Astrocyte of the cerebellum (primary cell): ENCODE measurements at regions not wholly inside any gene's neighbourhood (a gene's known extent, or its start where the extent isn't known, plus 50 kb on each side); places are given as distances from the start of the nearest gene placed in this dataset.

Source experiments
- DNase-seq: peaks from one replicate; pipeline ENCODE4 v3.0.0-alpha.2; 2011; ENCODE audit warnings: low read depth
- H3K4me3 ChIP-seq: 2 replicates; pipeline ENCODE4 v1.5.1; 2011; ENCODE audit warnings: mild to moderate bottlenecking, low read depth, low read length, moderate library complexity
- CTCF ChIP-seq: IDR thresholded peaks from 2 replicates; pipeline ENCODE4 v1.5.1; 2012; ENCODE audit warnings: low read length, low read depth, moderate library complexity, mild to moderate bottlenecking; ENCODE audit errors: missing control alignments
- in situ Hi-C: cut with HindIII; loops from 2 replicates; pipeline ENCODE4 v1.10.0; 2017; ENCODE audit warnings: low sequenced_read_pairs

GRCh38 chr18:56089612-56090258, 501.7 kb upstream of the TCF4 start:
- DNase-seq = no peak
- in situ Hi-C loops = no loop called here
- no peak for TF ChIP-seq CTCF
- no peak overlapping the region for H3K4me3 ChIP-seq

GRCh38 chr18:56086786-56087185, 498.8 kb upstream of the TCF4 start:
- in situ Hi-C loops = no loop called here
- DNase-seq = no peak
- no peak for TF ChIP-seq CTCF
- H3K4me3 ChIP-seq = no peak overlapping the region

DNA sequence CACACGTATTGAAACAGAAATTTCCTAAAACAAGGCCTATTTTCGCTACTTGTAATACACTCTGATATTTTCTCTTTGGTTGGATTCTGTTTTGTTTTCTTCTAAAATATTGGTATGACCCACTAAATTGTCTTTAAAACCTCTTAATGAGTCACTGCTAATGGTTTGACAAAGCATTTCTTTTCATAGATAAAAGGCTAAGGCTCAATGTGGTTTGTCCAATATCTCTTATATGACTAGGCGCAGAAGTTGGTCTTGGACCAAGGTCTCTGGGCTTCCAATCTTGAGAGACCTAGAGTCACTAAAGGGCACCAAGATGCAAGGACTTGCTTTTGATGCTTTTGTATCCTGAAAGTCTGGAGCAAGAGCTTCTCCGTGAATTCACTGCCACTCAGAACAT, 498.2 kb upstream of the TCF4 start:
- TF ChIP-seq CTCF = no peak
- in situ Hi-C loops = no loop called here
- no peak overlapping the region for H3K4me3 ChIP-seq
- no peak for DNase-seq

DNA sequence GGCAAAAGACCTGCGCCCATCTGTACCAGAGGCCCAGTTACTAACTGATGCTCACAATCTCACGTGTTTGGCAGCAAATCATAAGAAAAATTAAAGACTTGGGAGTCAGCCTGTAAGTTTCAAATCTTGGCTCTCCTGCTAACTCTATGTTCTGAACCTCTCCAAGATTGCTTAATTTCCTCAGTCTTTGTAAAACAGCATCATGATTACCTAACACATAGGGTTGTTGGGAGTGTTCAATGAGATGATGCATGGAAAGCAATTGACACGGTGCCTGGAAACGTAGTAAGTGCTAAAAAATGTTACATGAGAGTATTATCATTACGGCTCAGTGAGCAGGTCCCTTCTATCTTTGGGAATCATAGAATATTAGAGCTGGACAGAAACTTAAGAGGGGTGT, 497.6 kb upstream of the TCF4 start:
- no peak for TF ChIP-seq CTCF
- in situ Hi-C loops = no loop called here
- no peak overlapping the region for H3K4me3 ChIP-seq
- DNase-seq = peak; percentile 67

DNA sequence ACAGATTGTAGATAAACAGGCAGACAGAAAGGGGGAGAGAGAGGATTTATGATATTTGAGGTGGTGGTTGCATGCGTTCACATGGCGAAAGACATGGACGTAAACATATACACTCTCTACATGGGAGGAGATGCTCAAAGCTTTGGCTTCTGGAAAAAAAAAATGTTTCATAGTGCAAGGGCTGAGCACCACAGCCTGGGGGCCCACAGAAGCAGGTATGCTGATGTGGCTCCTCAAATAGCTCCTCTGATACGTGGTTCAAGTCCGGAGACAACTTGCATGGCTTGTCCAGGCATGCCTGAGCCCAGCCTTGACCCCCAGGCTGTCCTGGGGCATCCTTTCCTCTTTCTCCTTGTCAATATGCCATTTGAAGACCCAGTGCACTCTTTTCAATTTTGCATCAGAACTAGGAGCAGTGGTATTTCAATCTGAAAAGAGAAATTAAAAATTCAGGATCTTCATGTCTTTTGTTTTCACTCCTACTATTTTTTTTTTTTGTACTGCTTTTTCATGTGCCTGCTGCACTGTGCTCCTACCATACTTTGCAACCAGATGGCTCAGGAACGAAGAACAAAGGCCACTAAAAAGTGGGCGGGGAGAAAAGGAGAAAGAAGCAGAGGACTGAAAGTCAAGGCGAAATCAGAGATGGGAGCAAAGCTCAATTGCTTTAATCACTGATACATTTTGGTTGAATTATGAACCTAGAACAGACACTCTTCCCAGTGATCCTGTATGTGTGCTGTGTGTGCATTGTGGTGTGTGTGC, 495.7 kb upstream of the TCF4 start:
- in situ Hi-C loops = no loop called here
- no peak overlapping the region for H3K4me3 ChIP-seq
- DNase-seq = no peak
- TF ChIP-seq CTCF = no peak

GRCh38 chr18:56083097-56083521, 495.1 kb upstream of the TCF4 start:
- no peak for TF ChIP-seq CTCF
- in situ Hi-C loops = no loop called here
- DNase-seq = peak; percentile 29
- H3K4me3 ChIP-seq = no peak overlapping the region
